Retinal pigment epithelial cell (primary cell): ENCODE measurements at regions not wholly inside any gene's neighbourhood (a gene's known extent, or its start where the extent isn't known, plus 50 kb on each side); places are given as distances from the start of the nearest gene placed in this dataset.
"Not testable (repeated sequence)": the region's sequence is repeated elsewhere in the genome, so short reads cannot be mapped to it uniquely, and the experiment has no call there.

Source experiments
- DNase-seq: peaks from one replicate; pipeline ENCODE4 v3.0.0-alpha.2; 2010; ENCODE audit warnings: low read depth
- H3K4me3 ChIP-seq: 2 replicates; pipeline ENCODE4 v1.5.1; 2011; ENCODE audit warnings: mild to moderate bottlenecking, low read length, control low read depth, moderate library complexity
- CTCF ChIP-seq: conservative IDR thresholded peaks from 2 replicates; pipeline ENCODE4 v1.5.1; 2011; ENCODE audit warnings: low read depth, low read length, control low read depth, inconsistent platforms

DNA sequence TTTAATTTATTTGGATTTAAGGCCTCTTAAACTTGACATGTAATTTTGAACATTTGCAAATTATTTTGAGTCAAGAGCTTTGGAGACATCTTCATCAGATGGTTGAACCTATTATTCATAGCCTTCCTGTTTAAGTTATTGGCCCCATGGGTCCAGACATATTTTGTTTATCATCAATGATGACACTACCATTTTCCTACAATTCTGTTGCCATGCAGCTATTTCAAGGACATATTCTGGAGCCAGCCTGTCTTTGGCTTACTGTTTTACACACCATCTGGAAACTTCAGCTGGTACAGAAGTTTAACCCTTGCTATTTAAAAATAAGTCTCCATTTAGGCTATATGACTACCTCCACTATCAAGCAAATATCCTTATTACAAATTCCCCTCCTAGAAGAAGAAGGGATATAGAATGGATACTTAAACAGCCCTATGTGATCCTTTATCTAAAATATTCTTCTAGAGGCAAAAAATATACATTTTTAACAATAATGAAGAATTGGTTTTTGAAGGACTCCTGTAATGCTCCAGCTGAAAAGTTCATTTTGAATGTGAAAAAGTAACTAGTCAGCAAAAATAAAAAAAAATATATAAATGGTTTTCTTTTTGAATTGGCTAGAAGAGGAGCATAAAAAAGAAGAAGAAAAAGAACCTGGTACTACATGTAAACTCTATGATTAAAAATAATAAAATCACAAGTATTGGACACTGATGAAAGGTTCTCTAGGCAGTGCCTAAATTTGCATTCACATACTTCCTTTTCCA is 544.0 kb upstream of the HS3ST5 start:
- no peak overlapping the region for H3K4me3 ChIP-seq
- no peak for DNase-seq
- no peak for TF ChIP-seq CTCF

- no peak for DNase-seq
- TF ChIP-seq CTCF = no peak
Measured at GRCh38 chr6:114879693-114880092, 536.9 kb upstream of the HS3ST5 start.

DNA sequence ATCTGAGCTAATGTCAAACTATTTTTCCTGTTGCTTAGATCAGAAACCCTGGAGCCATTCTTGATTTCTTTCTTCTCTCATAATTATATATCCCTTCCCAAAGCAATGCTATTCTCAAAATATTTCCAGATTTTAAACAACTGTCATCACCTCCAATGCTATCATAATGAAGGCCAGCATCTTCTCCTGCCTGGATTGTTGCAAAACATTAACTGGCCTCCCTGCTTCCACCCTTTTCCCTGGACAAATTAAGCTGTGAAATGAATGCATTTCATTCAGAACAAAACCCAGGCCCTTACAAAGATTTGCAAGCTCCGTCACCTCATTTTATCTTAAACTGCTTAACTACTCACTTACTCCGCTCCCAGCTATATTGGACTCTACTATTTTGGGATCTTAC is 535.3 kb upstream of the HS3ST5 start:
- TF ChIP-seq CTCF = no peak
- DNase-seq = no peak
- H3K4me3 ChIP-seq = no peak overlapping the region

More at GRCh38 chr6:114879693-114880092, 536.9 kb upstream of the HS3ST5 start:
- H3K4me3 ChIP-seq = no peak overlapping the region

DNA sequence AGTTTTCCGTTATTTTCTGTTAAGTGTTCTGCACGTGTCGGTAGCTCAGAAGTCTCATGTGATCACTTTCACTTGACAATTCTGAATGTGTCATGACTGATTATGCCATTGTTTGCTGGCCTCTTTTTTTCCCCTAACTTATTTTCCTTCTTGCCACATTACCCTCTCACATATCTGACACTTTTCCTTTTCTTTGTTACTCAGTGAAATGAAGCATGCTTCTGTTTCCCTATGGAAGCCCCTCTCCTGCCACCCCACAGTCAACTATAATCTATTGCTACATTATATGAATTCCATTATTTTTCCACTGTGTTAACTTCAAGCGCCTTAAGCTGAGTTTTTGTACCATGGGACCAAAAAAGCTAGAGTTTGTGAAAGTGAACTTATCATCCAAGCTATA is 531.6 kb upstream of the HS3ST5 start:
- no peak overlapping the region for H3K4me3 ChIP-seq
- TF ChIP-seq CTCF = no peak
- no peak for DNase-seq

DNA sequence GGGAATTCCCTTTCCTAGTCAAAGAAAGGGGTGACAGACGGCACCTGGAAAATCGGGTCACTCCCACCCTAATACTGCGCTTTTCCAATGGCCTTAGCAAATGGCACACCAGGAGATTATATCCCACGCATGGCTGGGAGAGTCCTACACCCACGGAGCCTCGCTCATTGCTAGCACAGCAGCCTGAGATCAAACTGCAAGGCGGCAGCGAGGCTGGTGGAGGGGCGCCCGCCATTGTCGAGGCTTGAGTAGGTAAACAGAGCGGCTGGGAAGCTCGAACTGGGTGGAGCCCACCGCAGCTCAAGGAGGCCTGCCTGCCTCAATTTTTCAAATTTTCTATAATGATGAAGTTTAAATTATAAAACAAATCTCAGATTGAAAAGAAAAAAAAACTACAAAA is 522.7 kb upstream of the HS3ST5 start:
- H3K4me3 ChIP-seq, DNase-seq: not testable (repeated sequence)

- no peak for TF ChIP-seq CTCF
- H3K4me3 ChIP-seq = no peak overlapping the region
- no peak for DNase-seq
Measured at GRCh38 chr6:114863610-114864009, 520.8 kb upstream of the HS3ST5 start.

DNA sequence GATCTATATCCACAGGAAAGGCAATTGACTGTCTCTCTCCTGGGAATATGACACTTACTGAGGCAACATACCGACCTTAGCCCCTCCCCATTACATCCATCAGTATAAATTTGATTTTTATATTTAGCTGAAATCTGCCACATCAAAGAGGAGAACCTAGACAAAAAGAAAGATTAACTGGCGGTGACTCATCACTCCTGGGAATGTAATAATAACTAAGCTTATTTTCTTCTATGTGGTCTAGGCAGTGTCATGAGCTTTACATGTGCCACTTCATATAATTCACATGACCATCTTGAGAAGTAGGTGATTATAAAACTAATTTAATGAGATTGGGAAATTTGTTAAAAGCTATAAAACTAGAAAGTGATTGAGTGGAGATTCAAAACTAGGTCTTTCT is 520.0 kb upstream of the HS3ST5 start:
- H3K4me3 ChIP-seq = no peak overlapping the region
- peak; percentile 70 for DNase-seq
- no peak for TF ChIP-seq CTCF

GRCh38 chr6:114862064-114862463 is 519.2 kb upstream of the HS3ST5 start:
- H3K4me3 ChIP-seq = no peak overlapping the region
- TF ChIP-seq CTCF = no peak
- DNase-seq = no peak
